SK-N-SH treated with all-trans-retinoic acid at 6 μM for 48 hours (cell line): ENCODE measurements at regions not wholly inside any gene's neighbourhood (a gene's known extent, or its start where the extent isn't known, plus 50 kb on each side); places are given as distances from the start of the nearest gene placed in this dataset.

Experiments used
- ATAC-seq: fragments of 200-7000 bp; cut with Tn5 transposase; 3 replicates; pipeline ENCODE4 v1.9.1; 2020; ENCODE audit warnings: mild to moderate bottlenecking, moderate library complexity
- ARNTL ChIP-seq: fragments of 450-650 bp; formaldehyde crosslinking; IDR thresholded peaks from 2 replicates; pipeline ENCODE4 v1.5.0; 2020; ENCODE audit warnings: low read depth, mild to moderate bottlenecking, moderate library complexity, borderline replicate concordance
- BACH2 ChIP-seq: fragments of 250-450 bp; sonication (Bioruptor Pico); IDR thresholded peaks from 2 replicates; pipeline ENCODE4 v1.9.0; 2021; ENCODE audit warnings: mild to moderate bottlenecking, borderline replicate concordance
- CSDC2 ChIP-seq: fragments of 250-450 bp; sonication (Bioruptor Pico); IDR thresholded peaks from 2 replicates; pipeline ENCODE4 v1.5.0; 2020; ENCODE audit warnings: mild to moderate bottlenecking, moderate library complexity
- ESRRG ChIP-seq: fragments of 250-450 bp; sonication (Bioruptor Pico); IDR thresholded peaks from 2 replicates; pipeline ENCODE4 v1.6.1; 2021; ENCODE audit warnings: mild to moderate bottlenecking
- GLIS3 ChIP-seq: fragments of 250-450 bp; sonication (Bioruptor Pico); IDR thresholded peaks from 2 replicates; pipeline ENCODE4 v1.5.0; 2020; ENCODE audit warnings: mild to moderate bottlenecking, moderate library complexity
- ISL1 ChIP-seq: fragments of 250-450 bp; sonication (Bioruptor Pico); IDR thresholded peaks from 2 replicates; pipeline ENCODE4 v2.1.2; 2022; ENCODE audit warnings: mild to moderate bottlenecking, moderate library complexity
- OSR1 ChIP-seq: fragments of 250-450 bp; sonication (Bioruptor Pico); IDR thresholded peaks from 2 replicates; pipeline ENCODE4 v1.8.0; 2022; ENCODE audit warnings: moderate library complexity, mild to moderate bottlenecking, inconsistent platforms
- PPARA ChIP-seq: fragments of 250-450 bp; sonication (Bioruptor Pico); IDR thresholded peaks from 2 replicates; pipeline ENCODE4 v1.5.0; 2020; ENCODE audit warnings: mild to moderate bottlenecking, borderline replicate concordance
- RARB ChIP-seq: fragments of 250-450 bp; sonication (Bioruptor Pico); IDR thresholded peaks from 2 replicates; pipeline ENCODE4 v1.8.0; 2021; ENCODE audit warnings: mild to moderate bottlenecking, moderate library complexity
- SNAI2 ChIP-seq: fragments of 250-450 bp; sonication (Bioruptor Pico); IDR thresholded peaks from 2 replicates; pipeline ENCODE4 v1.5.0; 2020; ENCODE audit warnings: mild to moderate bottlenecking, moderate library complexity
- TCF4 ChIP-seq: fragments of 250-450 bp; sonication (Bioruptor Pico); IDR thresholded peaks from 2 replicates; pipeline ENCODE4 v1.8.0; 2021; ENCODE audit warnings: mild to moderate bottlenecking, moderate library complexity, borderline replicate concordance
- TOX ChIP-seq: fragments of 250-450 bp; sonication (Bioruptor Pico); IDR thresholded peaks from 2 replicates; pipeline ENCODE4 v1.8.0; 2021; ENCODE audit warnings: mild to moderate bottlenecking, moderate library complexity, borderline replicate concordance
- TSHZ2 ChIP-seq: fragments of 250-450 bp; sonication (Bioruptor Pico); IDR thresholded peaks from 2 replicates; pipeline ENCODE4 v1.5.0; 2020; ENCODE audit warnings: mild to moderate bottlenecking, moderate library complexity
- ZC3H10 ChIP-seq: fragments of 250-450 bp; sonication (Bioruptor Pico); IDR thresholded peaks from 2 replicates; pipeline ENCODE4 v1.5.1; 2021; ENCODE audit warnings: mild to moderate bottlenecking, moderate library complexity
- ZFP3 ChIP-seq: fragments of 250-450 bp; sonication (Bioruptor Pico); IDR thresholded peaks from 2 replicates; pipeline ENCODE4 v1.5.0; 2020; ENCODE audit warnings: mild to moderate bottlenecking, moderate library complexity
- ZFP30 ChIP-seq: fragments of 450-650 bp; formaldehyde crosslinking; IDR thresholded peaks from 2 replicates; pipeline ENCODE4 v1.5.0; 2022; ENCODE audit warnings: mild to moderate bottlenecking, moderate library complexity
- ZNF565 ChIP-seq: fragments of 450-650 bp; formaldehyde crosslinking; conservative IDR thresholded peaks from 2 replicates; pipeline ENCODE4 v1.5.0; 2020; ENCODE audit warnings: low read depth, mild to moderate bottlenecking, moderate library complexity
- ZNF70 ChIP-seq: fragments of 450-650 bp; formaldehyde crosslinking; IDR thresholded peaks from 2 replicates; pipeline ENCODE4 v1.5.0; 2020; ENCODE audit warnings: mild to moderate bottlenecking, moderate library complexity
- ZNF8 ChIP-seq: fragments of 450-650 bp; formaldehyde crosslinking; IDR thresholded peaks from 2 replicates; pipeline ENCODE4 v1.5.0; 2020; ENCODE audit warnings: mild to moderate bottlenecking, moderate library complexity
- TF ChIP-seq, protein P1 (sequence below): fragments of 250-450 bp; sonication (Bioruptor Pico); IDR thresholded peaks from 2 replicates; pipeline ENCODE4 v1.5.1; 2021; ENCODE audit warnings: mild to moderate bottlenecking, moderate library complexity
- TF ChIP-seq, protein P2 (sequence below): fragments of 250-450 bp; sonication (Bioruptor Pico); IDR thresholded peaks from 2 replicates; pipeline ENCODE4 v1.8.0; 2021; ENCODE audit warnings: low read depth, mild to moderate bottlenecking, moderate library complexity, borderline replicate concordance
- TF ChIP-seq, protein P3 (sequence below): fragments of 250-450 bp; sonication (Bioruptor Pico); IDR thresholded peaks from 2 replicates; pipeline ENCODE4 v1.5.1; 2020; ENCODE audit warnings: low read depth, mild to moderate bottlenecking, moderate library complexity

DNA sequence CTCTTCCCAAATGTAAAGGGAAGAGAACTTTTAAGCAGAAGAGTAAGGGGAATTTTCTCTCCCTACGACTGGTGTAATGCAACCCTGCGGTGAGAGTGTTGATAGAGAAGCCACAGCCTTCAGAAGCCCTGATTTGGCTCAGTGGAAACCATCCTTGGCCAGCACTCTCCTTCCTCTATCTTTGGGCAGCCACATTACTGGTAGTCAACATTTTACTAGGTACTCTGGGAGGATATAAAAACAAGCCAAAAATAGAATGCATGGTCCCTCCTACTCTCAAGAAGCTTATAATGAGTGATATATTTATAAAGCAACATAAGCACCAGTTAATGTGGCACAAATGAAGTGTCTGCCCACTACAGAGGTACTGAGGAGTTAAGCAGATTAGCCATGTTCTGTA, 201.8 kb upstream of the NCAM1 start:
- TF ChIP-seq ESRRG, result no peak
- TF ChIP-seq ZFP3 (CRISPR knock-in tag), result no peak
- no peak for TF ChIP-seq BACH2 (CRISPR knock-in tag)
- no peak for TF ChIP-seq ZC3H10 (CRISPR knock-in tag)
- TF ChIP-seq GLIS3, result no peak
- TF ChIP-seq, protein P1, sequence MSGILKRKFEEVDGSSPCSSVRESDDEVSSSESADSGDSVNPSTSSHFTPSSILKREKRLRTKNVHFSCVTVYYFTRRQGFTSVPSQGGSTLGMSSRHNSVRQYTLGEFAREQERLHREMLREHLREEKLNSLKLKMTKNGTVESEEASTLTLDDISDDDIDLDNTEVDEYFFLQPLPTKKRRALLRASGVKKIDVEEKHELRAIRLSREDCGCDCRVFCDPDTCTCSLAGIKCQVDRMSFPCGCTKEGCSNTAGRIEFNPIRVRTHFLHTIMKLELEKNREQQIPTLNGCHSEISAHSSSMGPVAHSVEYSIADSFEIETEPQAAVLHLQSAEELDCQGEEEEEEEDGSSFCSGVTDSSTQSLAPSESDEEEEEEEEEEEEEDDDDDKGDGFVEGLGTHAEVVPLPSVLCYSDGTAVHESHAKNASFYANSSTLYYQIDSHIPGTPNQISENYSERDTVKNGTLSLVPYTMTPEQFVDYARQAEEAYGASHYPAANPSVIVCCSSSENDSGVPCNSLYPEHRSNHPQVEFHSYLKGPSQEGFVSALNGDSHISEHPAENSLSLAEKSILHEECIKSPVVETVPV (CRISPR knock-in tag), result no peak
- TF ChIP-seq ISL1, result no peak
- no peak for TF ChIP-seq TCF4
- TF ChIP-seq RARB (CRISPR knock-in tag), result no peak
- no peak for ATAC-seq

GRCh38 chr11:112760396-112761059, 200.7 kb upstream of the NCAM1 start:
- ATAC-seq, result no peak
- TF ChIP-seq PPARA (CRISPR knock-in tag), result no peak
- TF ChIP-seq, protein P2, sequence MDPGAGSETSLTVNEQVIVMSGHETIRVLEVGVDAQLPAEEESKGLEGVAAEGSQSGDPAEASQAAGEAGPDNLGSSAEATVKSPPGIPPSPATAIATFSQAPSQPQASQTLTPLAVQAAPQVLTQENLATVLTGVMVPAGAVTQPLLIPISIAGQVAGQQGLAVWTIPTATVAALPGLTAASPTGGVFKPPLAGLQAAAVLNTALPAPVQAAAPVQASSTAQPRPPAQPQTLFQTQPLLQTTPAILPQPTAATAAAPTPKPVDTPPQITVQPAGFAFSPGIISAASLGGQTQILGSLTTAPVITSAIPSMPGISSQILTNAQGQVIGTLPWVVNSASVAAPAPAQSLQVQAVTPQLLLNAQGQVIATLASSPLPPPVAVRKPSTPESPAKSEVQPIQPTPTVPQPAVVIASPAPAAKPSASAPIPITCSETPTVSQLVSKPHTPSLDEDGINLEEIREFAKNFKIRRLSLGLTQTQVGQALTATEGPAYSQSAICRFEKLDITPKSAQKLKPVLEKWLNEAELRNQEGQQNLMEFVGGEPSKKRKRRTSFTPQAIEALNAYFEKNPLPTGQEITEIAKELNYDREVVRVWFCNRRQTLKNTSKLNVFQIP (CRISPR knock-in tag), result no peak
- TF ChIP-seq ZFP3 (CRISPR knock-in tag), result no peak
- TF ChIP-seq SNAI2, result no peak
- TF ChIP-seq TOX (CRISPR knock-in tag), result no peak
- no peak for TF ChIP-seq ZC3H10 (CRISPR knock-in tag)
- no peak for TF ChIP-seq ISL1
- no peak for TF ChIP-seq BACH2 (CRISPR knock-in tag)
- TF ChIP-seq, protein P1 (CRISPR knock-in tag), result no peak
- TF ChIP-seq TCF4, result no peak
- TF ChIP-seq, protein P3, sequence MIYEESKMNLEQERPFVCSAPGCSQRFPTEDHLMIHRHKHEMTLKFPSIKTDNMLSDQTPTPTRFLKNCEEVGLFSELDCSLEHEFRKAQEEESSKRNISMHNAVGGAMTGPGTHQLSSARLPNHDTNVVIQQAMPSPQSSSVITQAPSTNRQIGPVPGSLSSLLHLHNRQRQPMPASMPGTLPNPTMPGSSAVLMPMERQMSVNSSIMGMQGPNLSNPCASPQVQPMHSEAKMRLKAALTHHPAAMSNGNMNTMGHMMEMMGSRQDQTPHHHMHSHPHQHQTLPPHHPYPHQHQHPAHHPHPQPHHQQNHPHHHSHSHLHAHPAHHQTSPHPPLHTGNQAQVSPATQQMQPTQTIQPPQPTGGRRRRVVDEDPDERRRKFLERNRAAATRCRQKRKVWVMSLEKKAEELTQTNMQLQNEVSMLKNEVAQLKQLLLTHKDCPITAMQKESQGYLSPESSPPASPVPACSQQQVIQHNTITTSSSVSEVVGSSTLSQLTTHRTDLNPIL (CRISPR knock-in tag), result no peak
- TF ChIP-seq ZNF8 (CRISPR knock-in tag), result no peak
- TF ChIP-seq ARNTL (CRISPR knock-in tag), result no peak
- TF ChIP-seq RARB (CRISPR knock-in tag), result no peak
- TF ChIP-seq ZNF565 (CRISPR knock-in tag), result no peak
- TF ChIP-seq ESRRG, result no peak
- TF ChIP-seq ZFP30 (CRISPR knock-in tag), result no peak
- TF ChIP-seq GLIS3, result no peak

GRCh38 chr11:112761911-112762706, 199.1 kb upstream of the NCAM1 start:
- TF ChIP-seq, protein P1 (CRISPR knock-in tag), result no peak
- no peak for TF ChIP-seq OSR1 (CRISPR knock-in tag)
- no peak for TF ChIP-seq ZNF8 (CRISPR knock-in tag)
- TF ChIP-seq ZNF565 (CRISPR knock-in tag), result no peak
- no peak for TF ChIP-seq CSDC2 (CRISPR knock-in tag)
- no peak for TF ChIP-seq ZNF70 (CRISPR knock-in tag)
- no peak for TF ChIP-seq ESRRG
- TF ChIP-seq RARB (CRISPR knock-in tag), result no peak
- no peak for TF ChIP-seq BACH2 (CRISPR knock-in tag)
- TF ChIP-seq ARNTL (CRISPR knock-in tag), result no peak
- no peak for TF ChIP-seq ZFP3 (CRISPR knock-in tag)
- TF ChIP-seq GLIS3, result no peak
- no peak for TF ChIP-seq ISL1
- TF ChIP-seq SNAI2, result no peak
- no peak for TF ChIP-seq TSHZ2 (CRISPR knock-in tag)
- TF ChIP-seq ZFP30 (CRISPR knock-in tag), result no peak
- no peak for ATAC-seq
